ENCODE measurements at regions not wholly inside any gene's neighbourhood (a gene's known extent, or its start where the extent isn't known, plus 50 kb on each side); places are given as distances from the start of the nearest gene placed in this dataset.

- TF ChIP-seq ERF (CRISPR knock-in tag; IDR thresholded peaks at IDR 0.05): peak; percentile 53; the same call in 1 of the 2 replicates
- TF ChIP-seq ZFX (CRISPR knock-in tag; IDR thresholded peaks at IDR 0.05): peak; percentile 73
- no peak for TF ChIP-seq TBP (optimal IDR thresholded peaks at IDR 0.05; ENCODE audit: low read depth, low read length)
- no peak for TF ChIP-seq ZBTB2 (IDR thresholded peaks at IDR 0.05)
These were observed 231.9 kb downstream of the SEC14L1 start (continued) for GRCh38 chr17:77372444-77373298.

GRCh38 chr17:77373299-77374169 is 232.8 kb downstream of the SEC14L1 start:
- peak overlapping the region; percentile 82 for H3K4me2 ChIP-seq (ENCODE audit: insufficient read depth, low read length)
- in situ Hi-C loops (cut with MboI): no loop called here
- H3K27ac ChIP-seq (ENCODE audit: extremely low read depth, low read depth, low read length): peak overlapping the region; percentile 66
- H2AFZ ChIP-seq (ENCODE audit: low read depth, low read length): peak overlapping the region; percentile 37; the same call in 1 of the 2 replicates
- ATAC-seq (no peak), DNase-seq (ENCODE audit: extremely low read depth in 1 of 4, low spot score in 3 of 4) (peak in 1 of 4 experiments; percentile 48), FAIRE-seq (no peak)
- H3K4me1 ChIP-seq (replicated peaks in 1 of 2; ENCODE audit: control insufficient read depth in 2 of 2, insufficient read depth in 2 of 2, low read length in 2 of 2): peaks cover 57 to 73% of the 10 kb centered on the region in 2 experiments
- no peaks in the 10 kb centered on the region; the same call in 2 of the 3 replicates for H3K36me3 ChIP-seq (ENCODE audit: control insufficient read depth, insufficient read depth, low read length)
- 11% methylated on average over 44 of the region's 90 CpGs for WGBS (ENCODE audit: insufficient coverage, low coverage, missing lambda C conversion rate)
- H3K9me1 ChIP-seq (ENCODE audit: control insufficient read depth, insufficient read depth, low read length): peaks cover 9% of the 10 kb centered on the region
- CTCF ChIA-PET (ENCODE audit: low intra/inter-chr PET ratio): interaction anchor here (0.9 kb wide), 1 partner anchor 42 kb away, joined by 3 read pairs; no protein-coding TSS in a partner anchor
- peaks cover 75% of the 10 kb centered on the region for H4K20me1 ChIP-seq (replicated peaks; ENCODE audit: control insufficient read depth, insufficient read depth, low read length)
- H3K9me3 ChIP-seq (replicated peaks; ENCODE audit: control insufficient read depth, insufficient read depth, low read depth, low read length): no peaks in the 10 kb centered on the region
- BruUV-seq (replicated peaks): no TSS peak
- H3K27me3 ChIP-seq (ENCODE audit: control insufficient read depth in 2 of 2, insufficient read depth in 2 of 2, low read length in 2 of 2): no peaks in the 10 kb centered on the region
- H3K4me3 ChIP-seq: peak overlapping the region; percentile 52
- POLR2A ChIA-PET: interaction anchor here (0.8 to 1.0 kb wide), 2 partner anchors 19 to 47 kb away, joined by 3 read pairs; no protein-coding TSS in a partner anchor
- peaks cover 91% of the 10 kb centered on the region for H3K79me2 ChIP-seq (ENCODE audit: control insufficient read depth, insufficient read depth, low read length)
- peak overlapping the region; percentile 70 to 86; a peak in 3 of 4 replicates for H3K9ac ChIP-seq (ENCODE audit: insufficient read depth in 1 of 2, low read depth in 2 of 2, low read length in 2 of 2)
- intact Hi-C loops (cut with micrococcal nuclease): loop anchor here (5.0 kb wide), 2 partner anchors 41 to 54 kb away; no protein-coding TSS in a partner anchor
- TF ChIP-seq ETV6 (IDR thresholded peaks at IDR 0.05; ENCODE audit: borderline replicate concordance in 1 of 2, low read depth in 2 of 2, low read length in 1 of 2) (no peak), ETV6 (CRISPR knock-in tag; IDR thresholded peaks at IDR 0.05; ENCODE audit: borderline replicate concordance) (0 out of 2 replicates have a peak, but pooled peaks have one; percentile 39), IRF9 (tag; IDR thresholded peaks at IDR 0.05) (no peak), MTA1 (IDR thresholded peaks at IDR 0.05; ENCODE audit: borderline replicate concordance) (no peak), RBM34 (IDR thresholded peaks at IDR 0.05; ENCODE audit: borderline replicate concordance, insufficient read depth, low read length) (0 out of 2 replicates have a peak, but pooled peaks have one; percentile 30), KDM1A (IDR thresholded peaks at IDR 0.05) (peak in 1 of 2 experiments; percentile 26; a peak in 1 of 4 replicates)
